Panc1 (cell line): ENCODE measurements at regions not wholly inside any gene's neighbourhood (a gene's known extent, or its start where the extent isn't known, plus 50 kb on each side); places are given as distances from the start of the nearest gene placed in this dataset.

ENCODE experiments used
- ATAC-seq: fragments of 200-7000 bp; cut with Tn5 transposase; 2 replicates; pipeline ENCODE4 v1.9.1; 2020; ENCODE audit warnings: mild to moderate bottlenecking, moderate library complexity
- BruUV-seq: library from RNA; stranded (reverse); fragments of 400-500 nt; replicated peaks from 2 replicates; lab custom pipeline; 2021; lab: Mats Ljungman, UMichigan
- CTCF ChIA-PET: fragments of 300-600 bp; sonication (Branson Sonifier 250); formaldehyde crosslinking; loops from one replicate; lab custom pipeline; 2022; ENCODE audit warnings: antibody characterized with exemption; lab: Charles Lee
- POLR2A ChIA-PET: fragments of 300-600 bp; sonication (Branson Sonifier 250); formaldehyde crosslinking; loops from one replicate; lab custom pipeline; 2022; ENCODE audit warnings: antibody characterized with exemption; lab: Charles Lee
- DNase-seq: peaks from one replicate; pipeline ENCODE4 v3.0.0-alpha.2; 2010; ENCODE audit warnings: low read depth, low spot score
- H3K27ac ChIP-seq: 2 replicates; pipeline ENCODE4 v1.5.1; 2011; ENCODE audit warnings: mild to moderate bottlenecking, low read length, inconsistent platforms
- H3K27me3 ChIP-seq: fragments of 200-500 bp; sonication (Bioruptor generic); 2 replicates; pipeline ENCODE4 v1.6.0; 2014; ENCODE audit warnings: low read length, inconsistent platforms; ENCODE audit not compliant: control insufficient read depth, insufficient read depth
- H3K36me3 ChIP-seq: fragments of 200-500 bp; sonication (Bioruptor generic); 2 replicates; pipeline ENCODE4 v1.5.1; 2014; ENCODE audit warnings: inconsistent platforms, mild to moderate bottlenecking, low read length, moderate library complexity; ENCODE audit not compliant: control insufficient read depth, insufficient read depth
- H3K4me1 ChIP-seq: 2 replicates; pipeline ENCODE4 v1.5.1; 2011; ENCODE audit warnings: inconsistent platforms, mild to moderate bottlenecking, low read length, moderate library complexity; ENCODE audit not compliant: control insufficient read depth, insufficient read depth
- H3K4me3 ChIP-seq, 2 experiments: 2 replicates each; pipeline ENCODE4 v1.5.1; 2011 to 2012; ENCODE audit warnings: low read depth in 2 of 2, low read length in 2 of 2, mild to moderate bottlenecking in 2 of 2, inconsistent platforms in 1 of 2, moderate library complexity in 1 of 2
- H3K9me3 ChIP-seq: fragments of 200-500 bp; sonication (Bioruptor generic); 2 replicates; pipeline ENCODE4 v1.5.1; 2014; ENCODE audit warnings: low read depth, mild to moderate bottlenecking, inconsistent platforms, low read length, moderate library complexity; ENCODE audit not compliant: control insufficient read depth, insufficient read depth
- CTCF ChIP-seq: fragments of 450-650 bp; IDR thresholded peaks from 2 replicates; pipeline ENCODE4 v1.5.1; 2017; ENCODE audit warnings: mild to moderate bottlenecking
- POLR2AphosphoS5 ChIP-seq: IDR thresholded peaks from 2 replicates; pipeline ENCODE4 v1.6.1; 2012; ENCODE audit warnings: mild to moderate bottlenecking, low read depth, low read length, moderate library complexity
- SIN3A ChIP-seq: IDR thresholded peaks from 2 replicates; pipeline ENCODE4 v1.6.1; 2012; ENCODE audit warnings: low read depth, mild to moderate bottlenecking, low read length, moderate library complexity, borderline replicate concordance; ENCODE audit not compliant: insufficient read depth
- TCF7L2 ChIP-seq: IDR thresholded peaks from 2 replicates; pipeline ENCODE4 v1.6.1; 2011; ENCODE audit warnings: mild to moderate bottlenecking, low read depth, low read length, inconsistent platforms
- in situ Hi-C: cut with HindIII; loops from 2 replicates; pipeline ENCODE4 v1.10.0; 2016; ENCODE audit warnings: low sequenced_read_pairs, low pct_unique_long_range_greater_than_20kb
- intact Hi-C: fragments of 100-400 bp; cut with micrococcal nuclease; formaldehyde crosslinking; loops from one replicate; pipeline ENCODE4 v1.10.0; 2022; ENCODE audit not compliant: unreplicated experiment
- TF ChIP-seq, protein P1 (sequence below), 2 experiments: IDR thresholded peaks; 2 replicates each; pipeline ENCODE4 v1.6.1; 2011 to 2012; ENCODE audit warnings: low read depth in 2 of 2, control low read depth in 1 of 2, low read length in 1 of 2, mild to moderate bottlenecking in 1 of 2, moderate library complexity in 1 of 2; ENCODE audit not compliant: insufficient read depth in 1 of 2

DNA sequence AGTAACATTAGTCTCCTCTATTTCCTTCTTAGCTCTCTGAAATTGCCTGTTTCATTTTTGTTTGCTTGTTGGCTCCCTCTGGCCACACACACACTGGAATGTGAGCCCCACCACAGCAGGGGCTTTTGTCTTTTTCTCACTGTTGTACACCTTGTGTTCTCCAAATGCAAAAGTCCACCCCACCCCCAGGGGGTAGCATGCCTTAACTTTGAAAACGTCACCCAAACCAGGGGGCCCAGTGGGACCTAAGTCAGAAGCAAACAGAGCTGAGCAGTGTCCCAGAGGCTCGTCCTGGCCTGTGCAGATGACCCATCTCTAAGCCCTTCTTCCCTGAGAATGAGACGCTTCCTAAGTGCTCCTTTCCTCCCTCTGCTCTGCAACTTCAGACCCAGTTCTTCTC, 614.1 kb downstream of the UQCRFS1 start:
- ATAC-seq (no peak), DNase-seq (no peak)
- TF ChIP-seq TCF7L2 (no peak), CTCF (no peak), SIN3A (no peak), POLR2AphosphoS5 (no peak)
- TF ChIP-seq, protein P1, sequence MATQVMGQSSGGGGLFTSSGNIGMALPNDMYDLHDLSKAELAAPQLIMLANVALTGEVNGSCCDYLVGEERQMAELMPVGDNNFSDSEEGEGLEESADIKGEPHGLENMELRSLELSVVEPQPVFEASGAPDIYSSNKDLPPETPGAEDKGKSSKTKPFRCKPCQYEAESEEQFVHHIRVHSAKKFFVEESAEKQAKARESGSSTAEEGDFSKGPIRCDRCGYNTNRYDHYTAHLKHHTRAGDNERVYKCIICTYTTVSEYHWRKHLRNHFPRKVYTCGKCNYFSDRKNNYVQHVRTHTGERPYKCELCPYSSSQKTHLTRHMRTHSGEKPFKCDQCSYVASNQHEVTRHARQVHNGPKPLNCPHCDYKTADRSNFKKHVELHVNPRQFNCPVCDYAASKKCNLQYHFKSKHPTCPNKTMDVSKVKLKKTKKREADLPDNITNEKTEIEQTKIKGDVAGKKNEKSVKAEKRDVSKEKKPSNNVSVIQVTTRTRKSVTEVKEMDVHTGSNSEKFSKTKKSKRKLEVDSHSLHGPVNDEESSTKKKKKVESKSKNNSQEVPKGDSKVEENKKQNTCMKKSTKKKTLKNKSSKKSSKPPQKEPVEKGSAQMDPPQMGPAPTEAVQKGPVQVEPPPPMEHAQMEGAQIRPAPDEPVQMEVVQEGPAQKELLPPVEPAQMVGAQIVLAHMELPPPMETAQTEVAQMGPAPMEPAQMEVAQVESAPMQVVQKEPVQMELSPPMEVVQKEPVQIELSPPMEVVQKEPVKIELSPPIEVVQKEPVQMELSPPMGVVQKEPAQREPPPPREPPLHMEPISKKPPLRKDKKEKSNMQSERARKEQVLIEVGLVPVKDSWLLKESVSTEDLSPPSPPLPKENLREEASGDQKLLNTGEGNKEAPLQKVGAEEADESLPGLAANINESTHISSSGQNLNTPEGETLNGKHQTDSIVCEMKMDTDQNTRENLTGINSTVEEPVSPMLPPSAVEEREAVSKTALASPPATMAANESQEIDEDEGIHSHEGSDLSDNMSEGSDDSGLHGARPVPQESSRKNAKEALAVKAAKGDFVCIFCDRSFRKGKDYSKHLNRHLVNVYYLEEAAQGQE (IDR thresholded peaks at IDR 0.05; ENCODE audit: insufficient read depth in 1 of 2, low read depth in 2 of 2, low read length in 1 of 2) = no peak
- Histone ChIP-seq H3K27me3 (no peaks in the 10 kb centered on the region), H3K36me3 (no peaks in the 10 kb centered on the region), H3K4me1 (no peaks in the 10 kb centered on the region), H3K9me3 (no peaks in the 10 kb centered on the region), H3K4me3 (no peak overlapping the region), H3K27ac (no peak overlapping the region)
- ChIA-PET CTCF (no interaction called here), POLR2A (no interaction called here)
- no TSS peak for BruUV-seq
- intact Hi-C loops (no loop called here), in situ Hi-C loops (no loop called here)

- CTCF ChIA-PET = interaction anchor here (0.8 kb wide), 1 partner anchor 37 kb away, joined by 3 read pairs; no protein-coding TSS in a partner anchor
- BruUV-seq = no TSS peak
- H3K27ac ChIP-seq = no peak overlapping the region
- no peak for TF ChIP-seq POLR2AphosphoS5
- H3K4me1 ChIP-seq = no peaks in the 10 kb centered on the region
- H3K9me3 ChIP-seq = no peaks in the 10 kb centered on the region
- in situ Hi-C loops (no loop called here), intact Hi-C loops (no loop called here)
- no peak overlapping the region for H3K4me3 ChIP-seq
- no peaks in the 10 kb centered on the region for H3K27me3 ChIP-seq
- H3K36me3 ChIP-seq = no peaks in the 10 kb centered on the region
- POLR2A ChIA-PET = no interaction called here
- ATAC-seq (no peak), DNase-seq (no peak)
Observed at GRCh38 chr19:28596561-28597071, 616.3 kb downstream of the UQCRFS1 start.

DNA sequence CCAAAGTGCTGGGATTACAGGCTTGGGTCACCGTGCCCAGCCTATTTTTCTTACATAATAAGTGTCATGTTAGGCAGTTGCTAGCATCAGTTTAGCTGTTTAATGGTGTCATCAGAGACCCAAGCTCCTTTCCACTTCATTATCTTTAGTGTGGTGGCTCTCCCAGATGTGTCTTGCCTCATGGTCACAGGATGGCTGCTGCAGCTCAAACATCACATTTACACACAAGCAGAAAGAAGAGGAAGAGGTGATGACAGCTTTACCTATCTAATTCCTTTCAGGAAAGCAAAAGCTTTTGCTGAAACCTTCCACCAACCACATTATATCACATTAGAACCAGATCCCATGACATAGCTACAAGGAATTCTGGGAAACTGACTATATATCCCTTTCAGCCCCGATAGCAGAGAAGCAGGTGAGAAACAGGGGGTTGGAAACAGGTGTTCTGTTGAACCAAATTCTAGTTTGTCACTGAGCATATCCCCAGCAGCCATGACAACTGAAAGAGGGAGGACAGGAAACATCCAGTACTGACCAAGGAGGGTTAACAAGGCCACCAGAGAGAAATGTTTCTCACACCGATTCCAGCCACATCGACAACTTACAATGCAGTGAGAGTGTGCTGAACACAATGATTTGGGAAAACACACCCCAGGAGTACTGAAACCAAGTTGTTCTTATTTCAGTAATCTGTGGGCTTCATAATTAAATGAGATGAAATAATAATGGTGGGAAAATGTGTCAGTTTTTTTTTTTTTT, 617.0 kb downstream of the UQCRFS1 start:
- Histone ChIP-seq H3K4me1 (no peaks in the 10 kb centered on the region), H3K36me3 (no peaks in the 10 kb centered on the region), H3K27ac (no peak overlapping the region), H3K4me3 (no peak overlapping the region), H3K9me3 (no peaks in the 10 kb centered on the region), H3K27me3 (no peaks in the 10 kb centered on the region)
- DNase-seq (no peak), ATAC-seq (no peak)
- no TSS peak for BruUV-seq
- TF ChIP-seq POLR2AphosphoS5 = no peak
- no peak for TF ChIP-seq TCF7L2
- TF ChIP-seq, protein P1 (IDR thresholded peaks at IDR 0.05; ENCODE audit: insufficient read depth in 1 of 2, low read depth in 2 of 2, low read length in 1 of 2) = no peak
- intact Hi-C loops = no loop called here
- in situ Hi-C loops = no loop called here
- ChIA-PET POLR2A (no interaction called here), CTCF (no interaction called here)
